H1 (cell line): ENCODE measurements at regions not wholly inside any gene's neighbourhood (a gene's known extent, or its start where the extent isn't known, plus 50 kb on each side); places are given as distances from the start of the nearest gene placed in this dataset.

Experiments used
- BCL11A ChIP-seq, 2 experiments: IDR thresholded peaks; one replicate each; pipeline ENCODE4 v1.6.1; 2011; ENCODE audit warnings: low read depth in 2 of 2, low read length in 2 of 2, mild to moderate bottlenecking in 2 of 2
- CBX8 ChIP-seq: fragments of 300-800, 300-1000 bp; sonication (generic); IDR thresholded peaks from 2 replicates; pipeline ENCODE4 v1.7.1; 2016; ENCODE audit warnings: low read depth, low read length, borderline replicate concordance
- EZH2 ChIP-seq: fragments of 200-600 bp; sonication (generic); IDR thresholded peaks from 2 replicates; pipeline ENCODE4 v1.7.1; 2012; ENCODE audit warnings: low read depth, mild to moderate bottlenecking, moderate library complexity, low read length, inconsistent platforms; ENCODE audit not compliant: severe bottlenecking
- HDAC2 ChIP-seq, 2 experiments: fragments of 300-600 bp in 1 of 2; sonication (generic) in 1 of 2; IDR thresholded peaks; 2 replicates each; pipeline ENCODE4 v1.6.1; 2011 to 2012; ENCODE audit warnings: low read depth in 2 of 2, low read length in 2 of 2, mild to moderate bottlenecking in 2 of 2, moderate library complexity in 2 of 2, borderline replicate concordance in 1 of 2, inconsistent platforms in 1 of 2
- JUN ChIP-seq: IDR thresholded peaks from 2 replicates; pipeline ENCODE4 v1.6.1; 2011; ENCODE audit warnings: low read depth, mild to moderate bottlenecking, improper control_type of control experiment, low read length
- KDM1A ChIP-seq: fragments of 200-600, 300-600 bp; sonication (generic); IDR thresholded peaks from 2 replicates; pipeline ENCODE4 v1.7.1; 2016; ENCODE audit warnings: mild to moderate bottlenecking, low read length, borderline replicate concordance
- POLR2A ChIP-seq, 2 experiments: IDR thresholded peaks; 1 replicate in 1 of 2; 2 replicates in 1 of 2; pipeline ENCODE4 v1.6.1; 2011; ENCODE audit warnings: low read depth in 2 of 2, low read length in 2 of 2, mild to moderate bottlenecking in 2 of 2; ENCODE audit errors: control extremely low read depth in 1 of 2
- POLR2AphosphoS5 ChIP-seq: IDR thresholded peaks from 2 replicates; pipeline ENCODE4 v1.6.1; 2011; ENCODE audit warnings: low read depth, low read length
- RAD21 ChIP-seq, 2 experiments: IDR thresholded peaks in 1 of 2; conservative IDR thresholded peaks in 1 of 2; 2 replicates each; pipeline ENCODE4 v1.6.1; 2011; ENCODE audit warnings: low read depth in 2 of 2, low read length in 2 of 2, improper control_type of control experiment in 1 of 2, inconsistent platforms in 1 of 2, mild to moderate bottlenecking in 1 of 2, moderate library complexity in 1 of 2
- RFX5 ChIP-seq: IDR thresholded peaks from 2 replicates; pipeline ENCODE4 v1.6.1; 2011; ENCODE audit warnings: low read depth, low read length, improper control_type of control experiment, borderline replicate concordance
- TCF12 ChIP-seq: IDR thresholded peaks from 2 replicates; pipeline ENCODE4 v1.6.1; 2011; ENCODE audit warnings: low read depth, mild to moderate bottlenecking, low read length
- TF ChIP-seq, protein P1 (sequence below), 3 experiments: IDR thresholded peaks; 1 replicate in 2 of 3; 2 replicates in 1 of 3; pipeline versions ENCODE4 v1.5.1 to v1.6.1; 2011; ENCODE audit warnings: low read length in 3 of 3, mild to moderate bottlenecking in 3 of 3, inconsistent platforms in 2 of 3, low read depth in 1 of 3, moderate library complexity in 1 of 3; ENCODE audit not compliant: insufficient read depth in 1 of 3; ENCODE audit errors: control extremely low read depth in 1 of 3
- TF ChIP-seq, protein P2 (sequence below): IDR thresholded peaks from 2 replicates; pipeline ENCODE4 v1.6.1; 2012; ENCODE audit warnings: inconsistent platforms

DNA sequence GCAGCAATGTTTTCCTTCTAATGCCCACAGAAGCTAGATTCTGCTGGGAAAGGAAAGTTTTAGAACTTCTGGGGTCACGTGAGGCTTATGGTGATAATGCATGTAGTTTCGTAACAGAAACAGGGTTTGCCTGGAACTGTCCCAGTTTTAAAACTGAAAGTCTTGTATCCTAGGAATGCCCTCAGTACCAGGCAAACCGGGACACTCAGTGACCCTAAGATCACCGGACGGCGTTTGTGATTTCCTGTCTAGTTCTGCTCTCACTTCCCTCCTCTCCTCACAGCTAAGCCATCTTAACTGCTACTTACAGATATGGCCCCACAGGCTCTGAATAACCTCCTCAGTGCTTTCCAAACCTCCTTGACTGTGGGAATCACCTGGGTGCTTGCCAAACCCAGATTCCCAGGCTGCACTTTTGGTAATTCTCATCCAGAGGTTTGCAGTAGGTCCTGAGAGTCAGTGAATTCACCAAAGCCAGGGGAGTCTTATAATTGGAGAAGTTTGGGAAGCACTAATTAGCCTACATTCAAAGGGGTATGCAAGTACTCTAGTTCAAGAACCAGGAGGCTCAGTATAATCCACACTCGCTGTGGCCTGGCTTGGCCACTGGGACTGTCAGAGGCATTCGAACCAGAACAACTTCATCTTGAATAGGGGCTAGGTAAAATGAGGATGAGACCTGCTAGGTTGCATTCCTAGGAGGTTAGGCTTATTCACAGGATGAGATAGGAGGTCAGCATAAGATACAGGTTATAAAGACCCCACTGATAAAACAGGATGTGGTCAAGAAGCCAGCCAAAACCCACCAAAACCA lies 231.6 kb upstream of the MYLIP start:
- no peak; a peak in 1 of 4 replicates for TF ChIP-seq RAD21 (IDR thresholded peaks at IDR 0.05 in 1 of 2, conservative IDR thresholded peaks at IDR 0.05 in 1 of 2; ENCODE audit: low read depth in 2 of 2, low read length in 2 of 2)
- TF ChIP-seq POLR2AphosphoS5 = no peak
- TF ChIP-seq, protein P1, sequence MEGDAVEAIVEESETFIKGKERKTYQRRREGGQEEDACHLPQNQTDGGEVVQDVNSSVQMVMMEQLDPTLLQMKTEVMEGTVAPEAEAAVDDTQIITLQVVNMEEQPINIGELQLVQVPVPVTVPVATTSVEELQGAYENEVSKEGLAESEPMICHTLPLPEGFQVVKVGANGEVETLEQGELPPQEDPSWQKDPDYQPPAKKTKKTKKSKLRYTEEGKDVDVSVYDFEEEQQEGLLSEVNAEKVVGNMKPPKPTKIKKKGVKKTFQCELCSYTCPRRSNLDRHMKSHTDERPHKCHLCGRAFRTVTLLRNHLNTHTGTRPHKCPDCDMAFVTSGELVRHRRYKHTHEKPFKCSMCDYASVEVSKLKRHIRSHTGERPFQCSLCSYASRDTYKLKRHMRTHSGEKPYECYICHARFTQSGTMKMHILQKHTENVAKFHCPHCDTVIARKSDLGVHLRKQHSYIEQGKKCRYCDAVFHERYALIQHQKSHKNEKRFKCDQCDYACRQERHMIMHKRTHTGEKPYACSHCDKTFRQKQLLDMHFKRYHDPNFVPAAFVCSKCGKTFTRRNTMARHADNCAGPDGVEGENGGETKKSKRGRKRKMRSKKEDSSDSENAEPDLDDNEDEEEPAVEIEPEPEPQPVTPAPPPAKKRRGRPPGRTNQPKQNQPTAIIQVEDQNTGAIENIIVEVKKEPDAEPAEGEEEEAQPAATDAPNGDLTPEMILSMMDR (IDR thresholded peaks at IDR 0.05; ENCODE audit: control extremely low read depth in 1 of 3, insufficient read depth in 1 of 3, low read depth in 1 of 3, low read length in 3 of 3) = no peak
- no peak for TF ChIP-seq KDM1A
- no peak for TF ChIP-seq HDAC2 (IDR thresholded peaks at IDR 0.05; ENCODE audit: borderline replicate concordance in 1 of 2, low read depth in 2 of 2, low read length in 2 of 2)
- no peak for TF ChIP-seq POLR2A (IDR thresholded peaks at IDR 0.05; ENCODE audit: control extremely low read depth in 1 of 2, low read depth in 2 of 2, low read length in 2 of 2)
- TF ChIP-seq, protein P2, sequence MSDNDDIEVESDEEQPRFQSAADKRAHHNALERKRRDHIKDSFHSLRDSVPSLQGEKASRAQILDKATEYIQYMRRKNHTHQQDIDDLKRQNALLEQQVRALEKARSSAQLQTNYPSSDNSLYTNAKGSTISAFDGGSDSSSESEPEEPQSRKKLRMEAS = no peak
- TF ChIP-seq CBX8 = no peak
- no peak for TF ChIP-seq BCL11A (IDR thresholded peaks at IDR 0.05; ENCODE audit: low read depth in 2 of 2, low read length in 2 of 2)
- no peak for TF ChIP-seq TCF12
- TF ChIP-seq EZH2 = no peak
- no peak for TF ChIP-seq RFX5
- no peak for TF ChIP-seq JUN
